Fibroblast of lung (primary cell): ENCODE measurements at regions not wholly inside any gene's neighbourhood (a gene's known extent, or its start where the extent isn't known, plus 50 kb on each side); places are given as distances from the start of the nearest gene placed in this dataset.
A peak's percentile ranks its signal among the peaks of the same experiment; 100 is the strongest.

Experiments
- DNase-seq, 2 donors: peaks; one replicate each; pipeline versions ENCODE4 v3.0.0 to v3.0.0-alpha.2; 2010; ENCODE audit warnings: low read depth in 2 of 2
- H2AFZ ChIP-seq: 2 replicates; pipeline ENCODE4 v1.5.1; 2012; ENCODE audit warnings: low read length, control low read depth, inconsistent platforms
- H3K27ac ChIP-seq: 2 replicates; pipeline ENCODE4 v1.5.1; 2011; ENCODE audit warnings: low read length, control low read depth; ENCODE audit not compliant: insufficient read depth
- H3K27me3 ChIP-seq: 2 replicates; pipeline ENCODE4 v1.5.1; 2011; ENCODE audit warnings: mild to moderate bottlenecking, low read length; ENCODE audit not compliant: control insufficient read depth, insufficient read depth
- H3K36me3 ChIP-seq: 2 replicates; pipeline ENCODE4 v1.5.1; 2011; ENCODE audit warnings: low read length; ENCODE audit not compliant: control insufficient read depth, insufficient read depth
- H3K4me1 ChIP-seq: 2 replicates; pipeline ENCODE4 v1.5.1; 2011; ENCODE audit warnings: low read length; ENCODE audit not compliant: control insufficient read depth, insufficient read depth; ENCODE audit errors: extremely low read depth
- H3K4me2 ChIP-seq: 2 replicates; pipeline ENCODE4 v1.5.1; 2011; ENCODE audit warnings: low read length, control low read depth; ENCODE audit not compliant: insufficient read depth; ENCODE audit errors: extremely low read depth
- H3K4me3 ChIP-seq, 4 experiments: fragments of 200-600 bp in 1 of 4; sonication (generic) in 1 of 4; replicated peaks in 1 of 4; 2 replicates each; pipeline ENCODE4 v1.5.1; 2011 to 2016; ENCODE audit warnings: low read length in 4 of 4, low read depth in 3 of 4, mild to moderate bottlenecking in 3 of 4, control low read depth in 2 of 4, inconsistent platforms in 1 of 4, mixed read lengths in 1 of 4; ENCODE audit not compliant: insufficient read depth in 1 of 4; ENCODE audit errors: control extremely low read depth in 1 of 4
- H3K79me2 ChIP-seq: 2 replicates; pipeline ENCODE4 v1.5.1; 2012; ENCODE audit warnings: mild to moderate bottlenecking, low read length, inconsistent platforms; ENCODE audit not compliant: control insufficient read depth, insufficient read depth
- H3K9ac ChIP-seq: 2 replicates; pipeline ENCODE4 v1.5.1; 2011; ENCODE audit warnings: mild to moderate bottlenecking, low read length, control low read depth; ENCODE audit not compliant: insufficient read depth
- H3K9me3 ChIP-seq: 2 replicates; pipeline ENCODE4 v1.5.1; 2012; ENCODE audit warnings: low read depth, low read length; ENCODE audit not compliant: control insufficient read depth, insufficient read depth
- H4K20me1 ChIP-seq: 2 replicates; pipeline ENCODE4 v1.5.1; 2011; ENCODE audit warnings: low read length; ENCODE audit not compliant: control insufficient read depth, insufficient read depth; ENCODE audit errors: extremely low read depth
- CTCF ChIP-seq, 2 donors: IDR thresholded peaks in 1 of 2; conservative IDR thresholded peaks in 1 of 2; 1 replicate in 1 of 2; 2 replicates in 1 of 2; pipeline ENCODE4 v1.5.1; 2011 to 2012; ENCODE audit warnings: low read length in 2 of 2, control low read depth in 1 of 2, inconsistent platforms in 1 of 2, low read depth in 1 of 2, mild to moderate bottlenecking in 1 of 2
- EZH2 ChIP-seq: IDR thresholded peaks from 2 replicates; pipeline ENCODE4 v1.5.1; 2012; ENCODE audit warnings: low read length, control low read depth, mild to moderate bottlenecking; ENCODE audit errors: missing control alignments

- Histone ChIP-seq H3K36me3 (no peaks in the 10 kb centered on the region), H3K9ac (no peak overlapping the region), H3K4me3 (no peak overlapping the region), H2AFZ (no peak overlapping the region), H3K4me1 (no peaks in the 10 kb centered on the region), H3K9me3 (no peaks in the 10 kb centered on the region), H3K27ac (no peak overlapping the region), H3K4me2 (no peak overlapping the region), H3K79me2 (no peaks in the 10 kb centered on the region), H3K27me3 (no peaks in the 10 kb centered on the region), H4K20me1 (no peaks in the 10 kb centered on the region)
- peak; percentile 66 to 88 for DNase-seq
- TF ChIP-seq EZH2 (no peak), CTCF (conservative IDR thresholded peaks at IDR 0.05 in 1 of 2, IDR thresholded peaks at IDR 0.05 in 1 of 2; ENCODE audit: low read depth in 1 of 2, low read length in 2 of 2) (no peak)
Observed at GRCh38 chr2:220006152-220006621, 378.8 kb downstream of the SLC4A3 start.

GRCh38 chr2:220011859-220012258 is 384.4 kb downstream of the SLC4A3 start:
- H3K9me3 ChIP-seq: no peaks in the 10 kb centered on the region
- H4K20me1 ChIP-seq: no peaks in the 10 kb centered on the region
- H3K27ac ChIP-seq: no peak overlapping the region
- no peaks in the 10 kb centered on the region for H3K79me2 ChIP-seq
- no peaks in the 10 kb centered on the region for H3K4me1 ChIP-seq
- no peaks in the 10 kb centered on the region for H3K36me3 ChIP-seq
- no peak overlapping the region for H3K4me3 ChIP-seq
- no peak for TF ChIP-seq EZH2
- TF ChIP-seq CTCF (conservative IDR thresholded peaks at IDR 0.05 in 1 of 2, IDR thresholded peaks at IDR 0.05 in 1 of 2; ENCODE audit: low read depth in 1 of 2, low read length in 2 of 2): no peak
- DNase-seq: no peak
- H2AFZ ChIP-seq: no peak overlapping the region
- H3K9ac ChIP-seq: no peak overlapping the region
- H3K27me3 ChIP-seq: no peaks in the 10 kb centered on the region
- no peak overlapping the region for H3K4me2 ChIP-seq

GRCh38 chr2:220014961-220015360 is 387.5 kb downstream of the SLC4A3 start:
- no peak for DNase-seq
- no peak overlapping the region for H3K4me3 ChIP-seq
- H3K27me3 ChIP-seq: no peaks in the 10 kb centered on the region
- H3K4me2 ChIP-seq: no peak overlapping the region
- no peak overlapping the region for H3K9ac ChIP-seq
- no peak overlapping the region for H2AFZ ChIP-seq
- H4K20me1 ChIP-seq: no peaks in the 10 kb centered on the region
- H3K36me3 ChIP-seq: no peaks in the 10 kb centered on the region
- no peaks in the 10 kb centered on the region for H3K4me1 ChIP-seq
- no peak overlapping the region for H3K27ac ChIP-seq
- TF ChIP-seq EZH2 (no peak), CTCF (conservative IDR thresholded peaks at IDR 0.05 in 1 of 2, IDR thresholded peaks at IDR 0.05 in 1 of 2; ENCODE audit: low read depth in 1 of 2, low read length in 2 of 2) (no peak)
- H3K79me2 ChIP-seq: no peaks in the 10 kb centered on the region
- H3K9me3 ChIP-seq: no peaks in the 10 kb centered on the region
